HG03520 (cell line): ENCODE measurements at regions not wholly inside any gene's neighbourhood (a gene's known extent, or its start where the extent isn't known, plus 50 kb on each side); places are given as distances from the start of the nearest gene placed in this dataset.
"Not testable (repeated sequence)": the region's sequence is repeated elsewhere in the genome, so short reads cannot be mapped to it uniquely, and the experiment has no call there.

ENCODE experiments used
- ATAC-seq: cut with Tn5 transposase; IDR thresholded peaks from one replicate; pipeline ENCODE4 v1.9.1; 2021; ENCODE audit warnings: mild to moderate bottlenecking, moderate library complexity; ENCODE audit not compliant: unreplicated experiment

- ATAC-seq: no peak
Observed at GRCh38 chr6:144568241-144568640, 283.1 kb downstream of the UTRN start.

DNA sequence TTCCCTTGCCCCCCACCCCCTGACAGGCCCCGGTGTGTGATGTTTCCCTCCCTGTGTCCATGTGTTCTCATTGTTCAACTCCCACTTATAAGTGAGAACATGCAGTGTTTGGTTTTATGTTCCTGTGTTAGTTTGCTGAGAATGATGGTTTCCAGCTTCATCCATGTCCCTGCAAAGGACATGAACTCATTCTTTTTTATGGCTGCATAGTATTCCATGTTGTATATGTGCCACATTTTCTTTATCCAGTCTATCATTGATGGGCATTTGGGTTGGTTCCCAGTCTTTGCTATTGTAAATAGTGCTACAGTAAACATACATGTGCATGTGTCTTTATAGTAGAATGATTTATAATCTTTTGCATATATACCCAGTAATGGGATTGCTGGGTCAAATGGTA is 287.4 kb downstream of the UTRN start:
- not testable (repeated sequence) for ATAC-seq

GRCh38 chr6:144574796-144575195 is 289.7 kb downstream of the UTRN start:
- ATAC-seq: no peak

DNA sequence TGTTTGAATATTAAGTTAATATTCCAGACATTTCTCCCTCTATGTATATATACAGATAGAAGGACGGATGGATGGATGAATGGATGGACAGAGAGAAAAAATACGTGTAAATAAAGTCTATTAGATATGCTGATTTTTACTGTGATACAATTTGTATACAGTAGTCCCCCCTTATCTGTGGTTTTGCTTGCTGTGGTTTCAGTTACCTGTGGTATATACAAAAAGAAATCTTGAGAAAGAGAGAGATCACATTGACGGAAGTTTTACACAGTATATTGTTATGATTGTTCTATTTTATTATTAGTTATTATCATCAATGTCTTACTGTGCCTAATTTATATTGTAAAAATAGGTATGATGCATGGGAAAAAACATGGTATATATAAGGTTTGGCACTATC is 290.2 kb downstream of the UTRN start:
- ATAC-seq: no peak

GRCh38 chr6:144576871-144577270 is 291.7 kb downstream of the UTRN start:
- no peak for ATAC-seq

GRCh38 chr6:144578385-144579350 is 293.5 kb downstream of the UTRN start:
- ATAC-seq: no peak

GRCh38 chr6:144580039-144580438 is 294.9 kb downstream of the UTRN start:
- no peak for ATAC-seq

DNA sequence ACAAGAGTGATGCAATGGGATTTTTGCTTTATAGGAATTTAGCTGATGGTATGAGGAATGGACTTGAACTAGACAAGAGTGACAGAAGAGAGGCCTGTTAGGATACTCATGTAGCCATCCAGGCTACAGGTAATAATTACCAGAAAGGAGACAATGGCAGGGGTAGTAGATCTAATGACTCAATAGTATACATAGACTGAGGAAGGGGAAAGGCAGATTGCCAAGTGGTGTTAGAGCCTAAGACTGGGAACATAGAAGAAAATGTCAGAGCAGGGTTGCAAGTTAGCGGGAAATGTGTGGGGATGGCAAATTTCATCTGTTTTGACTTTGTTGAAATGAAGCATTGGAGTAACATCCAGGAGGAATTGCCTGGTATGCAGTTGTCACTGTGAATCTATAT is 295.6 kb downstream of the UTRN start:
- no peak for ATAC-seq

GRCh38 chr6:144581812-144582537 is 296.8 kb downstream of the UTRN start:
- no peak for ATAC-seq

GRCh38 chr6:144582939-144583613 is 297.9 kb downstream of the UTRN start:
- peak; percentile 93 for ATAC-seq

DNA sequence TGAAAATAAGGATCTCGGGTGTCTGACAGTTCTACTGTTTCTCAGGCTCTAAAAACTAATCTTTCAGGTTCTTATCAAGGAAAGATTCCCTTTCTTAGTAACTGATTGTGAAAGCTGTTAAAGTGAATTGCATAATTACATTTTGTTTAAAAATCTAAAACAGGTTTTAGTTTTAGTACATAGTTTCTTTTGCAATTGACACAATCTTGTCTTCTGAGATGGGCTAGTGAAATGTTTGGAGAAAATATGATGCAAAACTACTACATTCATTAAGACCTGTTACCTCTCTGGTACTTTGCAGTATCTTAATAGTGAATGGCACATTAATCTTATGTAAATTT is 298.4 kb downstream of the UTRN start:
- ATAC-seq: no peak

- no peak for ATAC-seq
Observed at GRCh38 chr6:144585217-144585814, 300.2 kb downstream of the UTRN start.

DNA sequence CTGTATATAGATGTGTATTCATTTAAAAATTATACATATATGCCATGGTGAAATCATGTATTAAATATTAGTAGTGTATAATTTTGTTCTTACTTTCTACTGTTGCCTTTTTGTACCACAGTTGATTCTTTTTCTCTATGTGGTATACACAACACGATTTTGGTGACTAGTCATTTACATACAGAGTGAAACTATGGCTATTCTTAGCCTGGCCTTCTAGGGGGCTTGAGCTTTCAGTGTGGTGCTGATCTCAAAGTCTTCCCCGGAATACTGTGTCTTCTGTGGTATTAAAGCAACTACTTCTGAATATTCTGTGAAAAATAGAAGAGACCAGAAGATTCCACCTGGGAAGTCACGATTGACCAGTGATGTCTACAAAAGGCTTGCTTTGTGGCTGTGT is 301.9 kb downstream of the UTRN start:
- ATAC-seq: no peak

DNA sequence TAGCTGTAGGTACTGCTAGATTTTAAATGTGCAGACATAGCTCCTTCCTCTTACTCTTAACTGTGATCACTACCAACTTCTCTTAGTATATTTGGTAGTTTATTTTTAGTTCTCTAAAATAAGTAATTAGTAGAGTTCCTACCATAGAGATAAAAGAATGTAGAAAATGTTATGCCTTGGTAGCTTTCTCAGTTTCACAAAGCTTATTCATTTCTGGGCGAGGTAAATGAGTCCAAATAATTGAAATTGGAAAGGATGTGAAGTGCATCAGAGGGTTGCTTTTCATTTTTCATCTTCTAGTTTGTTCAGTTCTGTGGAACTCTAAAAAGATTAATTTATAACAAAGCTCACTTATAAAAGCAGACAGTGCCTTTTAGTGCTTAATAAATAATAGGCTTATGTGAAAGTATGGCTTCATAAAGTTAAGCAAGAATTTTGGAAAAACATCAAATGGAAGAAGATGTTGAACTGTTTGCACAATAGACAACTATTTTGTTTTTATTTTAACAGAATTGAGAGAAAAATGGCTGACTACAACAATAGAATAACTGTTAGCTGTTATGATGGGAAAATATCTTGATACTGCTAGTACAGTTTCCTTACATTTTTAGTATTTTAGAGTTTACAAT is 303.7 kb downstream of the UTRN start:
- peak; percentile 42 for ATAC-seq

- ATAC-seq: no peak
Observed at GRCh38 chr6:144590532-144590931, 305.4 kb downstream of the UTRN start.

GRCh38 chr6:144593392-144593791 is 308.3 kb downstream of the UTRN start:
- ATAC-seq: no peak

DNA sequence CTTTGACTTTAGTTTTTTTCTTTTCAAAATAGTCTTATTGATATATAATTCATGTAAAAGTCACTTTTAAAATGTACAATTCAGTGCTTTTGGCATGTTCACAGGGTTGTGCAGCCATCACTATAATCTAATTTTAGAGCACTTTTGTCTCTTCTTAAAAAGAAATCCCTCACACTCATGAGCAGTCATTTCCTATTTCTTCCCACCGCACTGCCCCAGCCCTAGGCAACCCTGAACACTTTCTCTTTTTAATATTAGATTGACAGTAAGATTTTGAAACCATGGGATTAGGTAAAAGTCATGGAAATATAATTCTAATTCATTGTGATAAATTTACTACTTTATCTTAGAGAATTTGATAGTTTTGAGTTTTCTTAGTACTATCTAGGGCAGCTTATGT is 309.4 kb downstream of the UTRN start:
- no peak for ATAC-seq

GRCh38 chr6:144595266-144595665 is 310.1 kb downstream of the UTRN start:
- ATAC-seq: no peak

GRCh38 chr6:144597511-144597910 is 312.4 kb downstream of the UTRN start:
- ATAC-seq: no peak

DNA sequence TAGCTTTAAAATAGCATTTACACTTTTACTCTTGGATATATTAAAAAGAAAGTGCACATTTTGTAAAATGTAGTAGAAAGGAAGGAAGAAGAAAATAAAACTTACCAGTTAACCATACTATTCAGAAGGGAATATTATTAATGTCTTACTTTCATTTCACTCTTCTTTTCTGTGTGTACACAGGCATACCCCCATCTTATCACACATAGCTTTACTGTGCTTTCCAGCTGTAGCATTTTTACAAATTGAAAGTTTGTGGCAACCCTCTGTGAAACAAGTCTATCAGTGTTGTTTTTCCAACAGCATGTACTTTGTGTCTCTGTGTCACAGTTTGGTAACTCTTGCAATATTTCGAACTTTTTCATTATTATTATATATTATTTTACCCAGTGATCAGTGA is 314.5 kb downstream of the UTRN start:
- ATAC-seq: no peak

- no peak for ATAC-seq
Observed at GRCh38 chr6:144601221-144601620, 316.1 kb downstream of the UTRN start.
